GM18870 (cell line): ENCODE measurements at regions not wholly inside any gene's neighbourhood (a gene's known extent, or its start where the extent isn't known, plus 50 kb on each side); places are given as distances from the start of the nearest gene placed in this dataset.

Experiments
- ATAC-seq: cut with Tn5 transposase; IDR thresholded peaks from one replicate; pipeline ENCODE4 v1.9.1; 2021; ENCODE audit warnings: moderate library complexity; ENCODE audit not compliant: unreplicated experiment

DNA sequence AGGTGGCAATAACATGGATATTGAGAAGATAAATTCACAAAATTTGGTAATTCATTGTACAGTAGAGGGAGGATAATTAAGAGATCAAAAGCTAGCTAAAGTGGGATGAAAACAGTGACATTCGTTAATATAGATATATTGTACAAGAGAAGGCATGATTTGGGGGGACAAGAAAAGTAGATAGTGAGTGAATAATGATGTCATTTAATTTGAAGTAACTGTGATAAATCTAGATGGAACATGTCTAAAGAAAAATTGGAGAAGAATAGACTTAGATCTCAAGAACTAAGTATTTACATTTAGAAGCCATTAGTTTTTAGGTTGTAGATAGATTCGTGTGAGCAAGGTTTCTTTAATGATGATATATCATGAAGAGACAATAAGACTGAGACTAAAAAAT lies 594.0 kb upstream of the RGS18 start:
- ATAC-seq, result no peak

DNA sequence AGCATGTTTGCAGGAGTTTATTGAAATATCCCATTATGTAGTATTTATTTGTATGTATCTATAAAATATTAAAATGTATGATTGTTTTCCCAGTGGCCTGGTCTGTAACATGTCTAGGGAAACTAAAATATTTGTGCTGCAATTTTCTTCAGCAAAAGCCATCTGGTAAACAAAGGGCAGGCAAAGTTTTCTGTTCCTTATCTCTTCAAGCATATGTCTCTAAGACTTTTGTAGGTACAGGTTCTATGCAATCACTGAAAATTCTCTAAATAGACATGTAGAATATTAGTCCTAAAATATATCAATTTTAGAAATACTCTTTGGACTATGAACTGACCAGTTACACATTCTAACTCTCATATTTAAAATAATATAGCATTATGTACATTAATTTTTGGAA lies 585.8 kb upstream of the RGS18 start:
- ATAC-seq, result no peak

DNA sequence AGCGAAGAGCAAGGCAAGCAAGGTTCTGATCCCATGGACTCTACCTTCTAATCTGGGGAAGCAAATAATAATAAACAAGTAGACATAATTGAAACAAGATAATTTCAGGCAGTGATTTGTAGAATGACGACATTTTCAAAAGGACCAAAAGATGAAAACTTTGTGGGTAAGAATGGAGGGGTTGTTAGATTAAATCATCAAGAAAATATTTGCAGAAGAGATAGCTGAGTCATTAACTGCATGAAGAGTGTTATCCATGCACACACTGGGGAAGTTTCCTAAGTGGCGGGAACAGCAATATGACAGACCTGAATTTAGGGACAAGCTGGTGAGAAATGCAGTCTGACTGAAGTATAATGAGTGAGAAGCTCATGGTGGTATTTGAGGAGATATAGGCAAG lies 583.1 kb upstream of the RGS18 start:
- ATAC-seq, result no peak

DNA sequence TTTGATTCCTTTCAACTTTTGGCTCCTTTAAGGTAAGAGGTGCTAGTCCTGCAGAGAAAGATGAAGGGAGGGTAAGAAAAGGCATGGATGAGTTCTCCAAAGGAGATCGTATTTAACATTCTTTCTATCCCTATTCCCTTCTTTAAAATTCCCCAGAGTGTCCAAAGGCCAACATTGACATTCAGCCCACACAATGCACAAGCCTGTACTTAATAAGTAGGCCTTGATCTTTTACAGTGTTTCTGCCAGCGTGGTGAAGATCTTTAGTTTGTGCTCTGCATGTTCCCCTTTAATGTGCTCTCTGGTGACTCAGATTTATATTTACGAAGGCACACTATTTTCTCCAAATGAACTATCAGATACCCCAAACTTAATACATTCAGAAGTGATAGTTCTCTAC lies 582.5 kb upstream of the RGS18 start:
- ATAC-seq, result no peak

DNA sequence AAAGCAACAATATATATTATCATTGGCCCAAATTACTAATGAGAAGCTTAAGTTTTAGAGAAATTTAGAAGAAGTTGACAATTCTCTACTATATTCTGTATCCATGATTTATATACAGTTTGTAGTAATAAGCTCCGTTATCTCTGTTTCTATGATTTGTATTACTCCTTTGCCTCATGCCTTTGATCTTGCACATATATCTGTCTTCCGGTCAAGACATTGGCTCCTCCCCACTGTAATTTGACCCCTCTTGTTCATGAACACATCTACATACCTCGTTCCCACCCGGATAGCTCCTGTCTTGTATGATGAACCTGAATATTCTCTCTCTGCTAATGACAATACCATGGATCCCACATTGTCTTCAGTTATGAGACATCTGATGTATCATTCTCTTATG lies 581.0 kb upstream of the RGS18 start:
- no peak for ATAC-seq

DNA sequence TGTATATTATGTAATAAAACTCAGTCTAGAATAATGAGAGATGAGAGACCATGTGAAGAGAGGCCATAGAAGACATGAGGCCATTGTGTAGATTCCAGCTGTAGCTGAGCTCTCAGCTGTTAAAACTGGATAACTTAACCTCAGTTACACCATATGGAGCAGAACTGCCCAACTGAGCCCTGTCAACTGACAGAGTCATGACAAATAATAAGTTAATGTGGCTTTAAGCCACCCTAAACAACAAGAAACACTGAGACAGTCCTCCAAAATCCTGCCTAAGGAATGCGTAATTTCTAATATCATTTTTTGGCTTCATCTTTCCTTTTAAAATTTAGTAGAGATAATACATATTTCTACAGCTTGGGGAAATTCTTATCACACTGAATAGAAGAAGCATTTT lies 580.0 kb upstream of the RGS18 start:
- ATAC-seq, result no peak

DNA sequence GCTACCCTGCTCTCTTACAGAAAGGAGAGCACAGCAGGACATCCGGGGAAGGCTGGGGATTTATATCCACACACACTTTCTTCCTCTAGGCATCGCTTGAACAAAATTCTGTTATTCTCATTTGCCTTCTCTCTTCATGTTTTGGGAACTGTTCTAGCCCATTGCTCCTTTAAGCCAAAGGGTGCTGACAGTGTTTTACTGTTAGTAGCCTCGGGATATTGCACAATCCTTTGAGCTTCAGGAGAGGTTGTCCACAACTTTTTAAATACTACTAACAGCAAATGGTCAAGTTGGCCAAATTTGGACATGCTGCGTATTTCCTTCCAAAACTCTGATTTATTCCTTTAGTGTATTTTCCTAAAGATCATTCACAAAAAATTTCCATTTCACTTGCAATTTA lies 579.2 kb upstream of the RGS18 start:
- no peak for ATAC-seq

DNA sequence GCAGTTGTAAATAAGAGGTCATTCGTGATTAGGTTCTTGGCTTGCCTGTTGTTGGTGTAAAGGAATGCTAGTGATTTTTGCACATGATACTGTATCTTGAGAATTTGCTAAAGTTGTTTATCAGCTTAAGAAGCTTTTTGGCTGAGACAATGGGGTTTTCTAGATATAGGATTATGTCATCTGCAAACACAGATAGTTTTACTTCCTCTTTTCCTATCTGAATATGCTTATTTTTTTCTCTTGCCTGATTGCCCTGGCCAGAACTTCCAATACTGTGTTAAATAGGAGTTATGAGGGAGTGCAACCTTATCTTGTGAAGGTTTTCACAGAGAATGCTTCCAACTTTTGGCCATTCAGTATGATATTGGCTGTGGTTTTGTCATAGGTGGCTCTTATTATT lies 576.1 kb upstream of the RGS18 start:
- ATAC-seq, result peak; percentile 95

DNA sequence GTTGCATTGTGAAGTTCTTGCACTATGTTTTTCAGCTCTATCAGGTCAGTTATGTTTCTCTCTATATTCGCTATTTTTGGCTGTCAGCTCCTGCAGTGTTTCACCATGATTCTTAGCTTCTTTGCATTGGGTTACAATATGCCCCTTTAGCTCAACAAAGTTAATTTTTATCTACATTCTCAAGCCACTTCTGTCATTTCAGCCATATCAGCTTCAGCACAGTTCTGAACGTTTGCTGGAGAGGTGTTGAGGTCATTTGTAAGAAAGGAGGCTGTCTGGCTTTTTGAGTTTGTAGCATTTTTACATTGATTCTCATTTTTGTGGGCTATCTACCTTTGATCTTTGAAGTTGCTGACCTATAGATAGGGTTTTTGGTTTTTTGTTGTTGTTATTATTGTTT lies 573.2 kb upstream of the RGS18 start:
- ATAC-seq, result no peak

DNA sequence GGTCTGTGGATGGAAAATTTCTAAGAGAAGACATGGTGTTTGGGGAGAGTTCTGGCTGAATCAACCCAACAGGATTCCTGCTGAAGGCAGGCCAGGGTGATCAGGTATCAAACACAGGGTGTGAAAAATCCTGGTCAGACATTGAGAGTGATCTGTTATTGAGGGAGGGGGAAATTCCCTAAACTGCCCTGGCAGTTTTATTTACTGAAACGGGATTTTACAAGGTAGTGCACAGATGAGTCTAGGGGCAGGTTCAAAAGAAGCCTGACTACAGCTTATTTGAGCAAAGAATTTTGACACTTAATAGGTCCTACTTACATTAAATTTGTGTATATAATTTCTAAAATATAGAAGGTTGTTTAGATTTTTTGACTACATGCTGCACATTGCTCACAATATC lies 569.4 kb upstream of the RGS18 start:
- ATAC-seq, result no peak

DNA sequence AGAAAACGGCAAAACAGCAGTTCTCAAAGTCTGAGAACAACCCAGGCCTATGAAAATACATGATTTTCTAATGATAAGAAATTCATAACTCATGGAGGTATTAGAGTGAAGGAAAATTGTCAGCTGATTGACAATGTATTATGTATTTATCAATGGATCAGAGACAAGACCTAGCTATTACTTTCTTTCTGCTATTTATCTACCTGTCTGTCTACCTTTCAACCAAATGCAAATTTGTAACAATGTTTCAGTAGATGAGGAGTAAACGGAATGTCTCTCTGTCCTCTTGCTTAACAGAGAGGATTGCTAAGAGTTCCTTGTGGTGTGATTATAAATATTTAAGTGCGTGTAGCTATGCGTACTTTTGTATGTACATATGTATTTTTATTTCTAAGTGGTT lies 568.7 kb upstream of the RGS18 start:
- ATAC-seq, result no peak

DNA sequence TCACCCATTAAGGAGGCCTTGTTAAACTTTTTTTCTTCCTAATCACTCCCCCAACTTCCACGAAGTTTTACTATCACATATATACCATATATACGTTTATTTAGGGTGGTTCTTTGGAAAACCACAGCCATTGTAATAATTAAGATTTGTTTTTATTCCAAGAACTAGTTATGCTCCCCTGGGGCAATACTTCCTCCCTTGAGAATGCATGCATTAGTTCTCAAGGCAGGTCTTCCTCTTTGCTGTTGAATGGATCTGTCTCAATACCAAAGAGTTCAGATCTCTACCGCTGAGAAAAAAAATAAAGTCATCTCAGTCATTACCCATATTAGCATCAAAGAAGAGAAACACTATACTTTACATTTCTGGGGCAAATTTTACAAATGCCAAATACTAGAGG lies 567.7 kb upstream of the RGS18 start:
- no peak for ATAC-seq

DNA sequence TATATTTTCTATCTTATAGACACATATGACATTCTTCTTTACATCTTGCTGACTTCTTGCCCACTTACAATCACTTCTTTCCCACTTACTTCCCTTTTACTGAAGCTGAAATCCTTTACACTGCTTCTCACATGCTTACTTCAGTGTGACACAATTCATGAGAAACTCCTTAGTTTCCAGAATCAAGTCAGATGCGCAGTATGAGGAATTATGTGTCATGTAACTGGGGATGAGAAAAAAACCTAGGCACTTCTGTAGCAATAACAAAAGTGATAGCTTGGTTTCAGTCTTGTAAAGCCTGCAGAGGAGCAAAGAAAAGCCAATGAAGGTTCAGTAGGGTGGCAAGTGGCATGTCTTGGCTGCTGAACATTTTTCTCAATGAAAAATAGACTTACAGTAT lies 566.2 kb upstream of the RGS18 start:
- ATAC-seq, result peak; percentile 58

DNA sequence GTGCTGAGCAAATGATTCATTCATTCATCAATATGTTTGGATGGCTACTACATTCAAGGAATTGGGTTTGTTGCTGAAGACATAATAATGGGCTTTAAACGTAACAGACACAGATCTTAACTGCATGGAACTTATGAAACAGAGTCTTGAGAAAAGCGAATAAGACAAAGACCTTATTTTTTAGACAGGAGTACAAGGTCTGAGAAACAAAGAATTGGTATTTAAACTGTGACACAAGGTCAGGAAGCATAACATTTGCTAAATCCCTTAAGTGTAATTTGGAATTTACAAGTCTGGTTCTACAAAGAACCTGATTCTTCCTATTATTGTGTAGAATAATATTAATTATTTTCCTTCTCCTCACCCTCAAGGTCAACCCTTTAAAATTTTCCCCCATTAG lies 565.4 kb upstream of the RGS18 start:
- no peak for ATAC-seq

DNA sequence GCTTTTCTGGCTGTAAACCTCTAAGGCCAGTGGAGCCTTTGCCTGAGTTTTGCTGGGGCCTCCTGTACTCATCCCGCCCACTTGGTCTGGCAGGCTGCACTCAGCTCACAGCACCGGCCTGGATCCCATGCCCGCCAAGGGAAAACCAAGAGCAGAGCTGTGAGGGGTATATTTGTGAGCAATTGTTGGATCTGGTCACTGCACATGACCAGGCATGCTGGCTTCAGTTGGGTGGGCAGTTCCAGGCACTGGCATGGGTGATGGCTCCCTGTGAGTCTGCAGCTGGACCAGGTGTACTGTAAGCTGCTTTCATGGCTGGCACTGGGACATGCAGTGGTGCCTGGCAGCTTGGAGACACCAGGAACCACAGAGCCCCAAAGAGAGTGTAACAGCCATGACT lies 563.1 kb upstream of the RGS18 start:
- no peak for ATAC-seq

DNA sequence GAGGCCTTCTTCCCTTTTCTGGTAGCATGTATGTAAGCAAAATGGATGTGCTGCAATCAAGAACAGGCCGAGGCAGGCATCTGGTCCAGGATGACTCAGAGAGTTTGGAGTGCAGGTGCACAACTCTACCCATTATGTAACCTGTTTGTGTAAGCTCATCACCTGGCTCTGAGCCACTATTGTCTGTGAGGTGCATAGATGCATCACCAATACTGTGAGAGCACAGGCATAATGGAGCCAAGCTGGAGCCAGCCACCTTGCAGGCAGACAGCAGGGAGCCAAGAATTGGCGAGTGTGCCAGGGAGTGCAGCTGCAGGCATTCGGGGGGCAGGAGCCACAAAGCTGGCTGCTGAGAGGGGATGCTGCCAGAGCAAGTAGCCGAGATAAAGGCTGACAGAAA lies 549.9 kb upstream of the RGS18 start:
- no peak for ATAC-seq

DNA sequence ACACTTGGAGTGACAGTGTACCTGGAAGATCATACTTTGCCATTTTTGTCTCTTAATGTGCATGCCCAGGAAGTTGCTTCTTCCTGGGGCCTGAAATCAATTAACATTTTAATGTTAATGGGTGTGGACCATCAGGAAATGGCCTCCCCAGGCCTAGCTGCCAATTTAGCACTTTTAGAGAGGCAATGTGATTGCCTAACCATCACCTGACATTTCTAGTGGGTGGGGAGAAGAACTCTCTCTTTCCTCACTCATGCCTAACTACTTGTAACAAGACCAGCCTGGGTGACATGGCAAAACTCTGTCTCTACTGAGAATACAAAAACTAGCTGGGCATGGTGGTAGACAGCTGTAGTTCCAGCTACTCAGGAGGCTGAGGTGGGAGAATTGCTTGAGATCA lies 549.0 kb upstream of the RGS18 start:
- ATAC-seq, result no peak

DNA sequence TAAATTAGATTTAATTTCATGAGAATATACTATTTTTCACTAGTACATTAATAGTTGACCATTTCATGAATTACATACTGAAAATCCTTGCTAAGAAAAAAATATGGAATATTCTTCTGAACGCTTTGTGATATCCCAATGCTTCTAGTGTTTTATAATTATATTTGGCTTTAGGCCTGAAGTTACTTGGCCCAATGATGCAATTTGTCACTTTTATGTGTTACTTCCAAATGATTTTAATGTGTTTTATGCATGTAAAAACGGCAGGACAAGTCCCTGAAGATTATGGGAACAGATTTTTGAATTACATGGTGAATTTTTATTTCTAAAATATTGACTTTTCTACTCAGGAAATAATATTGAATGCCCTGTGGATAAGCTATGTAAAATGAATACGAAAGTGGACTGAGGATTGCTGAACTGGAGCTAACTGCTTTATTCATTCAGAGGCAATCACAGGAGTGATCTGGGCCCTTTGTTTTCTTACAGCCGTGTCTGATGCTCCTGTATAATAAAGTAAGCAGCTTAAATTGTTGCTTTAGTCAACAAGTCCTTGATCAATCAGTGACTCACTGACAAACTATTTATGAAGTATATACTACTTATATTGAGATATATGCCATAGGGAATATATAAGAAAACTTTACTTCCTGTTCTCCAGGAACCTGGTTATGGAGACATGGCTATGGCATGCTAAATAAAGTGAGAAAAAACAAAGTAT lies 543.0 kb upstream of the RGS18 start:
- ATAC-seq, result no peak

DNA sequence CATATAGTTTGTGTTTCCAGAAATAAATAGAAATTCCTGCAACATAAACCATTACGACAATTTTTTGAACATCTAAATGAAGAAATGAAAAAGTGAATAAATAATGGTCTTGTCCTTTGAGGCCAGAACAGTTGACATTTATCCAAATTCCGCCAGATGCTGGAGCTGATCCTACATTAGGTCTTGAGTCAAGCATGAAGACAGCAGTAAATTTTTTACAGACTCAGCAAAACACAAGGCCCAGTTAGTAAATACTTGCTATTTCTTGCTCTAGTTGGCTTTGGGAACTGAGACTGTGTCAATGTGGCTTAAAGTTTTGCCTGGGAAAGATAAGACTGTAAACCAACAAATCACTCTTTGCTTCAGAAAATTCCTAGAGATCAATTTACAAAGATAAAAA lies 540.1 kb upstream of the RGS18 start:
- no peak for ATAC-seq

DNA sequence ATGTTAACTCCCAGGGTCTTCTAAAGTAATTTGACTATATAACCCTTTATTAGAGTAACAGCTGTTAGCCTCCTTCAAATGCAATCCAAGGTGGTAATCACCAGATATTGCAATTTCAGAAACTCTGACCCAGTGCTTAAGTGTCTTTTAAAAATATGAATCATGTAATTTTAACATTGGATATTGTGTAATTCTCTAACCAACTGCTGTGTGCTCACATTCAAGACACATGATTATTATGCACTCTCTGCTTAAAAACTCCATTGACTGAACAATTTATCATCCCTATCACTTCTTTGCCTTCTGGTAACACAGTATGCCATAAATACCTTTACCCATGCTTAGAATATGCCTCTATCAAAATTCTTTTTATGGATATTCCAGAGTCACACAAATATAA lies 537.4 kb upstream of the RGS18 start:
- ATAC-seq, result no peak

DNA sequence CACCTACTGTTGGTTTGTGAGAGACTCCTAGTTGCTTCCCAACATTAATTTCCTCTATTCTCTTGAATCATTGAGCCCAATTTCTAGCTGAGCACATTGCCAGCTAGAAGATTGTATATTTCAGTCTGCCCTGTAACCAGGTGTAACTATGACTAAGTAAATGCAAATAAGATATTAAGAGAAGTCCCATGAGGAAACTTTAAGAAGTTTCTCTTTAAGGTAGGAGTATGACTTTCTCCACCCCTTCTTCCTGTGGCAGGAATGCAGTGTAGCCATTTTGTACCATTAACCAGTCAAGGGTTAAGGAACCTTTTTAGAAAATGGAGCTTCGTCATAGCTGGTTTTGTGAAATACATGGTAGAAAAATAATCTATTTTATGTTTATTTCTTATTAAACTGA lies 534.2 kb upstream of the RGS18 start:
- no peak for ATAC-seq

DNA sequence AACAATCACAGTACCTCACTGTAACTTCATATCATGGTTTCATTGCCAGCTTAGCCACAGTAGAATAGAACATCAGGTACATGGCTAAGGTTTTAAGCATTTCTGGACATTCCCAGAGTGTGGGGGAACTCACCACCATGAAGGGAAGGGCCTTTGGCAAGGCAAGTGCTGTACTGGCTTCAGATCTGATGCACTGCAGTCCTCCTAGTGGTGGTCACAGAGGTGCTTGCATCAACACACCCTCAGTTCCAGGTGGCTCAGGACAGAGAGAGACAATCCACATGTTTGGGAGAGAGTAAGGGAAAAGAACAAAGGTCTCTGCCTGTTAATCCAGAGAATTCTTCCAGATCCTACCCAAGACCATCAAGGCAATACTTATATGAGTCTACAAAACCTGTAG lies 528.4 kb upstream of the RGS18 start:
- ATAC-seq, result no peak

DNA sequence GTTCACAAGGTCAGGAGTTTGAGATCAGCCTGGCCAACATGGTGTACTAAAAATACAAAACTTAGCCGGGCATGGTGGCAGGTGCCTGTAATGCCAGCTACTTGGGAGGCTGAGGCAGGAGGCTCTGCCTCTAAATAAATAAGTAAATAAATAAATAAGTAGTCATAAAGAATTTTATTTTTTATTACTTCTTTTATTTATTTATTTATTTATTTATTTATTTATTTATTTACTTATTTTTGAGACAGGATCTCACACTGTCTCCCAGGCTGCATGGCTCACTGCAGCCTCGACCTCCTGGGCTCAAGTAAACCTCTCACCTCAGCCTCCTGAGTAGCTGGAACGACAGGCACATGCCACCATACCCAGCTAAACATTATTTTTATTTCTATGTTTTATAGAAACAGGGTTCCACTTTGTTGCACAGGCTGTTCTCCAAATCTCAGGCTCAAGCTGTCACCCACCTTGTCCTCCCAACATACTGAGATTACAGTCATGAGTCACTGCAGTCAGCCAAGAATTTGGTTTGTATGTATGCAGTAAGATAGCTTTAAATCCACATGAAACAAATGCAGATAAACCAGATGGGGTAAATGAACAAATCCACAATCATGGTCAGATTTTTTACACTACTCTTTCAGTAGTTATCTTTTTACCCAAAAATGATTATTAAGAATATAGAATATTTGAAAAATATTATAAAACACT lies 523.3 kb upstream of the RGS18 start:
- ATAC-seq, result no peak
